ENCODE measurements at regions not wholly inside any gene's neighbourhood (a gene's known extent, or its start where the extent isn't known, plus 50 kb on each side); places are given as distances from the start of the nearest gene placed in this dataset.

DNA sequence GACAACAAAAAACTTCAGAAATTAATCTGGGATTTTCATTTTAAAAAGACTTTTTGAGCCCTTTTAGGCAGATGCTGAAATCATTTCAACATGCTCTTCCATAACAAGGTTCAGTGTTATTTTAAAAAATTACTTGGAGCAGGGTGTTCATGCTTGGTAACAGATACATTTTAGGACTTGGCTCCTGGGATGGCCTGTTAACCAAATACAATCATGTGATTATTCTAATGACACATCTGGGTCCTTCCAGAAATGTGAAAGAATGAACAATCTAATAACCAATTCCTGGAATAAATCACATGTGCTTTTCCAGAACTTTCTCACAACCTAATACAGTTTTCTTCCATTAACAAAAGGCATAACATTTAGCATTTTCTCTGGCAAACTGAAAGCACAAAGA lies 379.8 kb upstream of the RUNX1 start:
- DNase-seq (ENCODE audit: low read depth in 2 of 2): no peak

DNA sequence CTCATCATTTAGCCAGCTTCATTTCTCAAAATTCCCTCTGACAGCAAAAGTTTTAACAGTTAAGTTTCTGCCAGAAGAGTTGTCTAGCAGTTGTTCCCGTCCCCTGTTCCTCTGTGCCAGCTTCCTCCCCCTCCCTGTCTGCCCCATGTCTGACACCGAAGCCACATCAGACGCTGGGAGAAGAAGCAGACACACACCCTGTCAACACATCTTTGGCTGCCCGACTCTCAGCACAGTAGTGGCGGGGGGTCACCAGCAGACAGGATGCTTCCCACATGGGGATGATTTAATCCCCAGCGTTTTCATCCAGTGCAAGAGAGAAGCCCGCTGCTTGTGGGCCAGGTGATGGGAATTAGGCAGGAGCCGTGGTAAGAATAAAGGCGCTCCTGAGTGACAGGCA lies 379.4 kb upstream of the RUNX1 start:
- DNase-seq (ENCODE audit: low read depth in 2 of 2): no peak

DNA sequence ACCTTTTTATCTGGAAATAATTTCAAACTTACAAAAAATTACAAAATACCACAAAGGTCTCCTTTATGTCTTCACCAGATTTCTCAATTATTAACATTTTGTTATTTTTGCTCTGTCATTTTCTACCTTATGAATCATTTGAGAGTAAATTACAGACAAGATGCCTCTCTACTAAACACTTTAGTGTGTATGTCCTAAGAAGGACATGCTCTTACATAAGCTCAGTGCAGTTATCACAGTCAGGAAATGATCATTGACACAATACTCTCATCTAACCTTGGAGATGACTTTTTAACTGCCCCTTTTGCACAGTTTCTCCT lies 378.9 kb upstream of the RUNX1 start:
- DNase-seq (ENCODE audit: low read depth in 2 of 2): no peak

DNA sequence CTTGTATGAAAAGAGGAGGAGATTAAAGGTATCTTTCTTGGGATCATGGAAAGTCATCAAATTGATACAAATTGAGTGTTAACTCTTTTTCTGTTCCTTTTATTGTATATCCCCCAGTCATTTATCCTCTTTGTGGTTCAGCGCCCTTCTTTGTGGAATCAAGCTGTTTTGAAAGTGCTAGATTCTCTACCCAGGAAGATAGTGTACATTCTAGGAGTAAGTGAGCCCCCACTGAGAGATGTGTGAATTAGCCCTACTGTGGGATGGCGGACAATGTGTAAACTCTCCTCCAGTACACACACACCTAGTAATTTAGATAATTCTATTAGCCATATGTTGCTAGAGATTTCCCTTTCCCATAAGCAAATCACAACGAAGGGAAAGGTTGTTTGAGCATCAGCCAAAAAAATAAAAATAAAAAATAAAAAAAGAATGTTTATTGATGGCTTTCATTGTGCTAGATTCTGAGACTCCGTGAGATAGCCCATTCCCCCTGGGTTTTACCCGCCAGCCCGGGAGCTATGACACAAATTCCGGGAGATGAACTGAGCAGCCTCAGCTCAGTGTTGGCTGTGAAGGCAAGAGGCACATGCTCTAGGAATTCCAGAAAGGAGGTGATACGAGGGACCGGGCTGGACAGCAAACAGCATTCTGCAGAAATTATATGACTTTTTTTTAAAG lies 378.4 kb upstream of the RUNX1 start:
- DNase-seq (ENCODE audit: low read depth in 2 of 2): no peak

DNA sequence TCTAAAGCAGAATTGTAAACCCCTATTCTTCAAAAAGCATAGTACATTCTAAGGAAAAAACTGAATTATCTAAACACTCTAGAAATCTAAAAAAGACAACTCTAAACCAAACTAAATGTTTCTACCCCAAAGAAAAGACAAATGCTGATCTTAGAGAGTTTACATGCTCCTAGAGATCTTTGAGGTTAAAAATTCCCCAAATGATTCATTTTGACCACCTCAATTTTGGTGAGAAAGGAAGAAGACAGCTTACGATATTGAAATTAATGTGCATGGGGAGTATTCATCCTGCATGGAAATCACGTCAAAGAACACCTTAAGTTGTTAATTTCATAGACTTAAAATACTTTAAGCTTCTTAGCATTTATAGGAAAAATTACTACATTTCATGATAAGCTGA lies 377.8 kb upstream of the RUNX1 start:
- DNase-seq (ENCODE audit: low read depth in 2 of 2): no peak

DNA sequence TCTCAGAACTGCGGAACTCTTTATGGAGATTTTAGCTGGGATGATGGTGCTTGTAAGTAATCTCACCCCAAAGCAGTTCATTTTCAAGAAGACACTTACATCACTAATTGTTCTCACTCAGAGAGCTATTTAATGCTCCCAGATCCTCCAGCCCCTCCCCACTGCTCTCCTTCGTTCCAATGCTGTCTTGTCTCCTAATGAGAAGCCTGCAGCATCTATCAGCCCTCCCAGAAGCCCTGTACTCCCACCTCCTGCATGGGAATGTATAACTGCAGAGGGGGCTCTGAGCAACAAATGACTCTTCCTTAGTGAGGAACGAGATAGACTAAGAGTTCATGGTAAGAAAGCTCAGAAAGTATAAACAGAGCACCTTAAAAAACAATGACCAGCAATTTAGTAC lies 377.4 kb upstream of the RUNX1 start:
- DNase-seq (ENCODE audit: low read depth in 2 of 2): no peak

DNA sequence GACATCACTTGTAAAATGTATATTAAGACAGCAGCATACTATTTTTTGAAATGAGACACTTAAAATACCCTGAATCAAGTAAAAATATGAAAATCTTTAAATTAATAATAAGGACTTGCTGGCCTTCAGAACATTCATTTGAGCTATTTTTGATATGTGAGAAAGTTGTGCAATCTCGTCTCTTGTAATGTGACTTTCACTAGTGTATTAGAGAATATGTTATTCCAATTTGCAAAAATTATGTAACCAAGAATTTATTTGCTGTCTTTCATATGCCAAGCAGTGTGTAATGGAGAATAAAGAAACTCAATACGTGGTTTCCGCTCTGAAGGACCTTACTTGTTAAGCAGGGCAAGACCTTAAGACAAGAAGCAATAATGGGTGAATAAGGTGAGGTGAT lies 375.0 kb upstream of the RUNX1 start:
- no peak for DNase-seq (ENCODE audit: low read depth in 2 of 2)

DNA sequence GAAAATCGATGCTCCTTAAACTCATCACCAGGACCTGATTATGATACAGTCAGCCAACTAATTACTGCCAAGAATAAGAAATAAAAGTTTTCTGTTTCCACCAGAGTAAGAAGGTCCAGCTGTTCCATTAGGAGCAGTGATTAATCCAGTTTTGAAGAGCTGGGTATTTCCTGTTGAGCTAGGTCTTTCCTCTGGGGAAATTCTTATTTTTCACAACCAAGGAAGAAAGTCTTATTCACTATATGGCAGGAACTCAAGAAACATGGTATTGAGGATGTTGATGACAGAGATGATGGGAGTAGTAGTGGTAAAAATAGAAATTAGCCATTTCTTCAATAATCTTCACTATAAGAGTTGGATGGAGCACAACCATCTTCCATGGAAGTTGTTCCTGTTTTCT lies 374.6 kb upstream of the RUNX1 start:
- DNase-seq (ENCODE audit: low read depth in 2 of 2): no peak

DNA sequence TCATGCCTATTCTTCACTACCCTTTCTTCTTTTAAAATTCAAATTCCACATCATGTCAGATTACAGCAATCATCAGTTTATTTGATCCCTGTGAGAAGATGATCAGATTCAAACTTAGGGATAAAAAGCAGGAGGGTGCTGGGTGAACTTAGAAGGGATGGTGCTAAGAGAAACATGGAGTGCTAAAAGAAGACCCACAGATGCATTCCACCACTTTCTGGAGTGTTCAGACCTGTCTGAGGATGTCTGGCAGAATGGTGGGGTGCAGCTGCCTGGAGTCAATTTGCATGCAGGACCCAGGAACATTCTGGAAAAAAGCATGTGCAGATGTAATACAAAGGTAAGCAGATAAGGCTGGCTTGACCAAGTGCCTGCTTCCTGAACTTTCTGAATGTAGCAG lies 372.9 kb upstream of the RUNX1 start:
- DNase-seq (ENCODE audit: low read depth in 2 of 2): no peak

DNA sequence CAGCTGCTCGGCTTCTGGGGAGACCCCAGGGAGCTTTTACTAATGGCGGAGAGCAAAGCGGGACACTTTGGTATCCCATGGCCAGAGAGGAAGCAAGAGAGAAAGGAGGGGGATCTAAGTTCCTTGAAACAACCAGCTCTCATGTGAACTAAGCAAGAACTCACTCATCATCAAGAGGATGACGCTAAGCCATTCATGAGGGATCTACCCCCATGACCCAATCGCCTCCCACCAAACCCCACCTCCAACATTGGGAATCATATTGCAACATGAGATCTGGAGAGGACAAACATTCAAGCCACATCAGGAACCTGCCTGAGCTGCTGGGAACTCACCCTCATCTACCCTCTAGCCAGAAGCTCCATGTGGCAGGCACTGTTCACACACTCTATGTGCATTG lies 372.1 kb upstream of the RUNX1 start:
- no peak for DNase-seq (ENCODE audit: low read depth in 2 of 2)

DNA sequence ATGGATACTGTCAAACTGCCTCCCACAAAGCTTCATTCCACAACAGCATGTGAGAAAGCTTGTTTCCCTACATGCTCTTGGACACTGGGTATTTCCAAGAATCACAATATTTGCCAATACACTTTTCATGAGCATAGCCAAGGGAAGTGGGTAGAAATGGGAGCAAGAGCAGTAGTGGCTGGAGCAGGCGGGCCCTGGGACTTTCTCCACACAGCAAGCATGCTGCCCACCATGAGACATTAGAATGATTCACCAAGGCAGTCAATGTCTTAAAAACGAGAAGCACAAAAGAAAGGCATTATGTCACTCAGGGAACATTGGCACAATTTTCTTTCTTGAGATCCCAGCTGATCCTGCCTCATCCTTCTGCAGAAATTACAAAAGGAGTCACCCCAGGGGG lies 371.6 kb upstream of the RUNX1 start:
- DNase-seq (ENCODE audit: low read depth in 2 of 2): no peak

DNA sequence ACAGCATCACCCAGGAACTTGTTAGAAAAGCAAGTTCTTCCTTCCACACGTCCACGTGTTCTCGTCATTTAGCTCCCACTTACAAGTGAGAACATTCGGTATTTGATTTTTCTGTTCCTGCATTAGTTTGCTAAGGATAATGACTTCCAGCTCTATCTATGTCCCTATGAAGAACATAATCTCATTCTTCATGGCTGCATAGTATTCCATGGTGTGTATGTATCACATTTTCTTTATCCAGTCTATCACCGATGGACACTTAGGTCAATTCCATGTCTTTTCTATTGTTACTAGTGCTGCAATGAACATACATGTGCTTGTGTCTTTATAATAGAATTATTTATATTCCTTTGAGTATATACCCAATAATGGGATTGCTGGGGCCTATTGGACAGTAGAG lies 368.7 kb upstream of the RUNX1 start:
- DNase-seq (ENCODE audit: low read depth in 2 of 2): no peak

DNA sequence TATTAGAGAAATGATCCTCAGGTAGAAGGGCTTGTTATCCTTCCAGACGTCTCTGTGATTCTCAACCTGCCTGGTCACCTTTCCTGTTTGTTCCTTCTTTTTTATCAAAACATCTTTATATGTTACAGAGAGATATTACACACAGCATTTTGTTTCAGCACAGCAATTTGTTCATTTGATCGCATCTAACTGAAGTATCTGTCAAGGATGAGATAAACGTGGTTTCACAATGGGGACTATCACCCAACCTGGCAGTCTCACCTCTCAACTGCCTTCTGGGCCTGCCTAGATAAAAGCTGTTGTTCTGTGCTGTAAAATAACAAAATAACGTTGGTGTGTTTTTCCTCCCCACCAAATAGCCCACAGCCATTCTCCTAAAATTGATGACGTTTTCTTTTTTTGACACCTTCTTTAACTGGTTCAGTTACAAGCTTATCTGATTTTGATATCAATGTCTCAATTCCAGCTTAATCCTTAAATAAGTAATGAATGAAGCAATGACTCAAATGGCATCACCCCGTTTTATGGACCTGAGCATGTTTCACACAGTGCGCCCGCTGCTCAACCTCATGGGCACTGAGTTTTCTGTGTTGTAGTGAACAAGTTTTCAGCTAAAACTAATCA lies 367.9 kb upstream of the RUNX1 start:
- no peak for DNase-seq (ENCODE audit: low read depth in 2 of 2)

DNA sequence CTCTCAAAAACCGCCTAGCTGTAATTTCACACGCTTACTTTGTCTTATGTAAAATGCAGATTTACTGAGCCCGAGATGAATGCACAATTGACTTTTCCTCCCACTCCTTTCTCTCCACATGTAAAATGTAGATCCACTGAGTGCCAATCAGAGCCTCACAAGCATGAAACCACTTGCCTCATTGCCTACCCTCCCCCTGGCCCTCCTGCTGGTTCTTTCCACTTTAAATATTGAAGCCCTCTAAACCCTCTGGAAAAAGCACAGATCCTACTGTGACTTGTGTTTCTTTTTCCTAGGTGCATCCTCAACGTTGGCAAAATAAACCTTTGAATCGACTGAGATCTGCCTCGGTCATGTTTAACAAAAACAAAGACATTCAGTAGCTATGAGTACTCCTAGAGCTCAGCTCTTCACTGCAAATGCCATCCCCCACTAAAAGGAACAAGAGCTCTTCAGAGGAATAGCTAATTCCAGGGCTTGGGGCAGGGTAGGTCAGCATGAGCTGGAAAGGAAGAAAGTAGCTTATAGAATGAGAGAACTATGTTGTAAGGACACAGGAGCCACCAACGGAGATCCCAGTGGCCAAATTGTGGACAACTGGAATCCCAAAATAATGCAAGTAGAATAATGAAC lies 365.5 kb upstream of the RUNX1 start:
- DNase-seq (ENCODE audit: low read depth in 2 of 2): no peak

DNA sequence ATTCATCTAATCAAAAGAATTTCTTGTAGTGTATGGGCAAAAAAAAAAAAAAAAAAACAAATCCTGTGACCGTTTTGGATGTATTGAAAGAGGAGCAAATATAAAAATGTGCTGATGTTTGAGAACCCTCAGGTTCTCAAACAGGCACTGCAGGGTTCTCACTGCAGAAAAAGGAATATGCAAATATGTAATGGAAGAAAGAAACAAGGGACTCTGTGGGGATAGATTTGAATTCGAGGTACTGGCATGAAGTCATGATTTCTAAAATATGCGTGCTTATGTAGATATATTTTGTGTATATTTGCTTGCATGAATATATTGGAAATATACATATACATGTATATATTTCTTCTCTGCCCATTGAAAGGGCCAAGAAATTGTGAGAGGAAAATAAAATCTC lies 365.0 kb upstream of the RUNX1 start:
- DNase-seq (ENCODE audit: low read depth in 2 of 2): no peak

DNA sequence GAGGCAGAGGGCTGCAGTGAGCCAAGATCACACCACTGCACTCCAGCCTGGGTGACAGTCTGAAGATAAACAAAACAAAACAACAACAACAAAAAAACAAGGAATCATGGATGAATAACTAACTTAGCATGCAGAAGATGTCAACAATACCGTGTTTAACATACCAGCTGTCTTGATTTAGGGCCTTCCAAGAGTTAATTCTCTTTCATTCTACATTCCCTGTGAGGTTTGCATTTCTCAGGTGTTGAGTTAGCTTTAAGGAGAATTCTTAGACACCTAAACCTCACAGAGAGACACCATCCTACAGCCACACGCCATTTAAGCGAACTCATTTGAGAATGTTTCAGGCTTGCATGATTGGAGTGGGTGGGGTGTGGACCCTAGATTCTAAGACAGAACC lies 363.1 kb upstream of the RUNX1 start:
- no peak for DNase-seq (ENCODE audit: low read depth in 2 of 2)

DNA sequence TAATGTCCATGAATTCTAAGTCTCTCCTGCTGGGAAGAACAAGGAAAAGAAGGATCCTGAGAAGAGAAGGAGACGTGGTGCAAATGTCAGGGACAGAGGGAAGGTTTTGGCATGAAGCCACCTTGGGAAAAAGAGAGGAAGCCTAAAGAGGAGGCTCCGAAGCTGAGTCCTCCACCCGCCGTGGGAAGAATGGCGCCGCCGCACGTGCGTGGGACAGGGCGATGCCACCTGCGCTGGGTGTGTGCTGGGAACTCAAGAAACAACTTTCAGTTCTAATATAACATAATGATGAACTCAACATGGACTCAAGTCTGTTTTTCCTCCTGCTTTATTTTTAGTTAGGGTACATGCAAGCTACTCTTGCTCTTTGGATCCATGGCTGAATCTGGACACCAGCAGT lies 362.3 kb upstream of the RUNX1 start:
- no peak for DNase-seq (ENCODE audit: low read depth in 2 of 2)

DNA sequence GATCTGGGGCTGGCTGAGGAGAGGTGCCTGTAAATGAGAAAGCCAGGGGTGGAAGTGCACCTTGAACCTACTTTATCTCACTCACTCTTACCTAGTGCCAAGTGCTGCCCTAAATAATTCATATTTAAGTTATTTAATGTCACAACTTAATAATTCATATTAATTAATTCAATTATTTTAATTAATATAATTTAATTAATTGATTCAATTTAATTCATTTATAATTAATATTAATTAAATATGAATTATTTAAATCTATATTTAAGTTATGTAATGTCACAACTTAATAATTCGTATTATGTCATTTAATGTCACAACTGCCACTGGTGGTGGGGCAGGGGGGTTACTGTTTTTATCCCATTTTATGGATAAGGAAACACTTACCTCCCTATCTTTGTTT lies 361.6 kb upstream of the RUNX1 start:
- no peak for DNase-seq (ENCODE audit: low read depth in 2 of 2)

DNA sequence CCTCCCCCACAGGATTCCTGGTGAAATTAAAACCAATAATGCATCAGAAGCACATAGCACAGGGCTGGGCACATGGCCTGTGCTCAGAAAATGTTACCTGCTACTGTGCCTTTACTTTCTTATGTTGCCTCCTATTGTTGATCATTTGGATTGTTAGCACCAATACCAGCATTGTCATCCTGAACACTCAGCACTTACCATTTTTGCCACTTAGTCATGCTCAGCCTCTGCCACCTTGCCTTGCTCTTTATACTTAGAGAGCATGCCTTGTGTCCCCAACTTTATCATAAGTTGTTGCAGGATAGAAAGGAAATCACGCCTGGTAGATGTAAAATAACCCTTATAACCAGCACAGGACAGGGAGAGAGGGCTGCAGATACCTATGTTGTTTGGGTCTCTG lies 361.0 kb upstream of the RUNX1 start:
- DNase-seq (ENCODE audit: low read depth in 2 of 2): no peak

DNA sequence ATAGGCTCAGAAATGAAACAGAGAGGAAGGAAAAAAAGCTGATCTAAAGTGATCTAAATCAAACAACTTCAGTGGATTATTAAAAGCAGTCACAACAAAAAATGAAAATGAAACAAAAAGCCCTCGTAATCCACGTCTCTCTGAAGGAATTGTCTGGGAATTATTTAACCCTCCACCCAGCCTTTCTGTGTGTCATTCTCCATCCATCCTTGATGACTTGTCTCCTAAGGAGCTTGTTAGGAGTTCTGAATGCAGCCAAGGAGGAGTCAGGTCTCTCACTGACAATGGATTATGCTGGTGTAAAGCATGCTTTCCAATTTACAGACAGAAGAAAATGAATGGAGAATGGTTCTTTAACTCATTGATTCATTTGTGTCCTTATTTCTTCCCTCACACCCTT lies 359.3 kb upstream of the RUNX1 start:
- no peak for DNase-seq (ENCODE audit: low read depth in 2 of 2)

DNA sequence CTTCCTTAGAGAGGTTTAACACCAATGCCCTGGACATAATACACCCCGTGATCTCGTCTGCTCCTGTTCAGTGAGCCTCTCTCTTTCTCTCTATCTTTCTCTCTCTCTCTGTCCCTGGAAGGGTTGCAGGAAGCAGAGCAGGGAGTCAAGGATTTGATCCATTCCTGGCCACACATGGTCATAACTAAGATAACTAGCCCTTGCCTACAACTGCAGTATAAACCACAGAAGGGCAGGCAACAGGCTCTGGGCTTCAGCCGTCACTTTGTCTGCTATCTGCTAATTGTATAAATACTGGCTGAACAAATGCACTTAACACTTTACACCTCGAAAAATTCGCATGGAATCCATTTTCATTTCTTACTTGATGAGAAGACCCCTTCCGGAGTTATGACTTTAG lies 357.5 kb upstream of the RUNX1 start:
- DNase-seq (ENCODE audit: low read depth in 2 of 2): no peak

DNA sequence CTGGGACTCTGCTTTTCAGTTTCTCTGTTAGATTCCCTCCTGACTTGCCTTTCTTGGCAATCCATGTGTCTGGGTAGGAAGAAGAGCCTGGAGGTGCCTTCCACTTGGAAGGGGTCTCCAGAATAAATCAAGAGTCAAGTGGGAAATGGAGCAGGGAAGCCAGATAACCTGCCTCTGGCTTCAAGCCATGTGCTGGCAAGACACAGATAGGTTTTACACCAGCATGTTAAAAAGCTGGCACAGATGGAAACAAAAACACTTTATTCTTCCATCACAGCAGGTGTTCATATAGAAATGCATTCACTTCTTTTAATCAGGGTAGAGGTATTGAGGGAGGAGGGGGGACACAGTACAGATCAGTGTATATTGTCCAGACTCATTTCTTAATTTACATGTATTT lies 356.9 kb upstream of the RUNX1 start:
- no peak for DNase-seq (ENCODE audit: low read depth in 2 of 2)

DNA sequence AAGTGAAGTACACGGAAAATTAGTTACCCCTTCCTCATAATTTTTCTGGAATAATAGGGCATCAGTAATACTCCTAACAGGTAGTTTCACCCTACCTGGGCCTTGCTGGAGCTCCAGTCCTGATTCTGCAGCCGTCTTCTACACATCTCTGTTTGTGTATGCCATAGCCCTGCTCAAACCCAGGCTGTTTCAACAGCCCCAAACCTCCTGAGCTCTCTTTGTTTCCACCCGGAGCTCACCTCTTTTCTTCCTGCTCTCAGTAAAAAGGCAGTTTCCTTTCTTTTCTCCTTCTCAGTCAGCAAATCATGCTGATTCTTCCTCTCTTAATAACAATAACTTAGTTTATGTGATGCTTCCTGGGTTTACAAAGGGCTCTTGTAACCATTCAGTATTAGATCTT lies 355.1 kb upstream of the RUNX1 start:
- DNase-seq (ENCODE audit: low read depth in 2 of 2): no peak

DNA sequence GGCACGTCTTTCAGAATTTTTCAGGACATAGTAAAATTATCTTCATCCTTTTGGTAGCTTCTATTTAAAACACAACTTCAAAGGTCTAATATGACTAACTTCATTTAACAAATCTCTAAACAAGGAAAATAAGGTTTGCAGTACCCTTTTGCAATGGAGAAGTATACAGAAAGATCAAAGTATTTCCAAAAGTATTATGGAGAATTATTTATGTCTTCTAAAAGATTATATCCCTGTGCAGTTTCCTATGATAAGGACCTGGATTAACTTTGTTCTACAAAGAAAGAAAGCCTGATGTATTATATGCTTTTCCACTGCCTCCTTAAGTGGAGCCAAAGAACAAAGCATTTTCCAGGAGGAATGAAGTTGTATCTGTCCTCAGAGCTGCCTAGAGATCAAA lies 353.0 kb upstream of the RUNX1 start:
- no peak for DNase-seq (ENCODE audit: low read depth in 2 of 2)
